HepG2 (cell line): ENCODE measurements at regions not wholly inside any gene's neighbourhood (a gene's known extent, or its start where the extent isn't known, plus 50 kb on each side); places are given as distances from the start of the nearest gene placed in this dataset.

Experiments used
- ATAC-seq: fragments of 200-7000 bp; cut with Tn5 transposase; 3 replicates; pipeline ENCODE4 v1.9.1; 2020; ENCODE audit warnings: mild to moderate bottlenecking, moderate library complexity
- BruUV-seq: library from RNA; stranded (reverse); fragments of 400-500 nt; replicated peaks from 2 replicates; lab custom pipeline; 2021; lab: Mats Ljungman, UMichigan
- CTCF ChIA-PET: fragments of 300-600 bp; formaldehyde crosslinking; extraction: SDS; loops from one replicate; lab custom pipeline; 2021; ENCODE audit warnings: low total read pairs, inconsistent platforms, low intra/inter-chr PET ratio; lab: Yijun Ruan, JAX
- POLR2A ChIA-PET: fragments of 350-600 bp; sonication (Branson Sonifier 250); formaldehyde crosslinking; loops from one replicate; lab custom pipeline; 2020; ENCODE audit warnings: antibody characterized with exemption, inconsistent platforms; lab: Yijun Ruan, JAX
- DNase-seq: peaks from one replicate; pipeline ENCODE4 v3.0.0-alpha.2; 2015; ENCODE audit warnings: low spot score
- FAIRE-seq: peaks from 3 replicates; lab custom pipeline; 2011; peaks lifted over from hg19 to GRCh38; lab: Jason Lieb, UNC
- H2AFZ ChIP-seq: one replicate; pipeline ENCODE4 v1.6.1; 2011; ENCODE audit warnings: low read length, inconsistent platforms
- H3K27ac ChIP-seq: fragments of 300-600 bp; 3 replicates; pipeline ENCODE4 v1.8.0; 2011; ENCODE audit warnings: mixed run types, mild to moderate bottlenecking, mixed read lengths, low read length, inconsistent platforms; ENCODE audit not compliant: insufficient read depth; ENCODE audit errors: extremely low read length
- H3K27me3 ChIP-seq, 2 experiments: fragments of 200-600 bp in 1 of 2; 2 replicates in 1 of 2; 3 replicates in 1 of 2; pipeline versions ENCODE4 v1.6.0 to v1.8.0; 2011; ENCODE audit warnings: low read length in 2 of 2, mild to moderate bottlenecking in 2 of 2, moderate library complexity in 2 of 2, inconsistent platforms in 1 of 2; ENCODE audit not compliant: insufficient read depth in 2 of 2, control insufficient read depth in 1 of 2
- H3K36me3 ChIP-seq, 2 experiments: fragments of 200-600 bp in 1 of 2; replicated peaks in 1 of 2; 2 replicates in 1 of 2; 3 replicates in 1 of 2; pipeline versions ENCODE4 v1.5.1 to v1.8.0; 2011; ENCODE audit warnings: low read length in 2 of 2, inconsistent platforms in 1 of 2; ENCODE audit not compliant: insufficient read depth in 2 of 2, control insufficient read depth in 1 of 2
- H3K4me1 ChIP-seq: 2 replicates; pipeline ENCODE4 v1.5.1; 2012; ENCODE audit warnings: low read length, inconsistent platforms; ENCODE audit not compliant: insufficient read depth
- H3K4me2 ChIP-seq: 2 replicates; pipeline ENCODE4 v1.6.0; 2011; ENCODE audit warnings: low read depth, low read length, inconsistent platforms
- H3K4me3 ChIP-seq, 3 experiments: fragments of 200-600 bp in 1 of 3; sonication (generic), shearing (Covaris generic) in 1 of 3; replicated peaks in 1 of 3; 2 replicates each; pipeline ENCODE4 v1.5.1; 2011 to 2016; ENCODE audit warnings: low read length in 3 of 3, inconsistent platforms in 2 of 3, low read depth in 2 of 3, mild to moderate bottlenecking in 2 of 3, control low read depth in 1 of 3, mixed read lengths in 1 of 3; ENCODE audit not compliant: insufficient read depth in 1 of 3
- H3K79me2 ChIP-seq: one replicate; pipeline ENCODE4 v1.6.1; 2011; ENCODE audit warnings: low read length, inconsistent platforms; ENCODE audit not compliant: insufficient read depth
- H3K9ac ChIP-seq: 2 replicates; pipeline ENCODE4 v1.6.0; 2011; ENCODE audit warnings: mild to moderate bottlenecking, low read depth, low read length, inconsistent platforms; ENCODE audit not compliant: insufficient read depth
- H3K9me3 ChIP-seq: 2 replicates; pipeline ENCODE4 v1.5.1; 2012; ENCODE audit warnings: mild to moderate bottlenecking, low read length
- H4K20me1 ChIP-seq: 2 replicates; pipeline ENCODE4 v1.6.0; 2011; ENCODE audit warnings: inconsistent platforms, mild to moderate bottlenecking, low read length, moderate library complexity; ENCODE audit not compliant: insufficient read depth
- DDIT3 ChIP-seq: sonication (generic); formaldehyde crosslinking; IDR thresholded peaks from 2 replicates; pipeline ENCODE4 v1.4.0; 2020; ENCODE audit warnings: mild to moderate bottlenecking, missing genetic modification reagents
- GABPB1 ChIP-seq: IDR thresholded peaks from 2 replicates; pipeline ENCODE4 v1.6.1; 2016; ENCODE audit warnings: mild to moderate bottlenecking, missing genetic modification reagents, moderate library complexity, missing compliant biosample characterization
- GTF3A ChIP-seq: sonication (generic); formaldehyde crosslinking; conservative IDR thresholded peaks from 2 replicates; pipeline ENCODE4 v1.4.0; 2020; ENCODE audit warnings: mild to moderate bottlenecking, missing genetic modification reagents
- KAT2B ChIP-seq: fragments of 150-350 bp; IDR thresholded peaks from 2 replicates; pipeline ENCODE4 v1.6.1; 2014; ENCODE audit warnings: low read depth, low read length, borderline replicate concordance
- KLF15 ChIP-seq: sonication (generic); formaldehyde crosslinking; IDR thresholded peaks from 2 replicates; pipeline ENCODE4 v1.8.1; 2023; ENCODE audit warnings: borderline replicate concordance, mild to moderate bottlenecking, inconsistent platforms, missing genetic modification reagents, mixed read lengths
- PAWR ChIP-seq: sonication (generic); formaldehyde crosslinking; IDR thresholded peaks from 2 replicates; pipeline ENCODE4 v1.4.0; 2020; ENCODE audit warnings: missing genetic modification reagents, mild to moderate bottlenecking, borderline replicate concordance
- ZBTB4 ChIP-seq: sonication (generic); formaldehyde crosslinking; IDR thresholded peaks from 2 replicates; pipeline ENCODE4 v1.4.0; 2020; ENCODE audit warnings: missing genetic modification reagents, mild to moderate bottlenecking, borderline replicate concordance
- ZBTB7B ChIP-seq: sonication (generic); formaldehyde crosslinking; IDR thresholded peaks from 2 replicates; pipeline ENCODE4 v1.4.0; 2020; ENCODE audit warnings: missing genetic modification reagents
- ZNF34 ChIP-seq: sonication (generic); formaldehyde crosslinking; IDR thresholded peaks from 2 replicates; pipeline ENCODE4 v1.4.0; 2020; ENCODE audit warnings: mild to moderate bottlenecking, missing genetic modification reagents, borderline replicate concordance
- ZNF556 ChIP-seq: sonication (generic); formaldehyde crosslinking; IDR thresholded peaks from 2 replicates; pipeline ENCODE4 v1.4.0; 2020; ENCODE audit warnings: mild to moderate bottlenecking, missing genetic modification reagents, borderline replicate concordance
- ZNF691 ChIP-seq: sonication (generic); formaldehyde crosslinking; IDR thresholded peaks from 2 replicates; pipeline ENCODE4 v1.4.0; 2020; ENCODE audit warnings: missing genetic modification reagents, low read depth, mild to moderate bottlenecking, borderline replicate concordance
- ZNF749 ChIP-seq: sonication (generic); formaldehyde crosslinking; IDR thresholded peaks from 2 replicates; pipeline ENCODE4 v1.8.0; 2022; ENCODE audit warnings: mild to moderate bottlenecking, missing genetic modification reagents, moderate library complexity, borderline replicate concordance
- ZSCAN9 ChIP-seq: IDR thresholded peaks from 2 replicates; pipeline ENCODE4 v1.6.1; 2016; ENCODE audit warnings: borderline replicate concordance
- WGBS: methylation state at CpG from one replicate; pipeline ENCODE4 v1.1.6; 2017; ENCODE audit warnings: low lambda C conversion rate; 5-methylcytosine and 5-hydroxymethylcytosine counted together
- in situ Hi-C: cut with HindIII; loops from 2 replicates; pipeline ENCODE4 v1.10.0; 2017; ENCODE audit warnings: low pct_unique_long_range_greater_than_20kb; ENCODE audit not compliant: extremely low pct_ligation_motif_present
- intact Hi-C: fragments of 100-400 bp; cut with micrococcal nuclease; formaldehyde crosslinking; loops from one replicate; pipeline ENCODE4 v1.10.0; 2022; ENCODE audit not compliant: unreplicated experiment
- TF ChIP-seq, protein P1 (sequence below): sonication (generic); formaldehyde crosslinking; IDR thresholded peaks from 2 replicates; pipeline ENCODE4 v1.8.0; 2022; ENCODE audit warnings: low read depth, missing genetic modification reagents
- TF ChIP-seq, protein P2 (sequence below): sonication (generic); formaldehyde crosslinking; IDR thresholded peaks from 2 replicates; pipeline ENCODE4 v1.5.0; 2020; ENCODE audit warnings: missing genetic modification reagents

DNA sequence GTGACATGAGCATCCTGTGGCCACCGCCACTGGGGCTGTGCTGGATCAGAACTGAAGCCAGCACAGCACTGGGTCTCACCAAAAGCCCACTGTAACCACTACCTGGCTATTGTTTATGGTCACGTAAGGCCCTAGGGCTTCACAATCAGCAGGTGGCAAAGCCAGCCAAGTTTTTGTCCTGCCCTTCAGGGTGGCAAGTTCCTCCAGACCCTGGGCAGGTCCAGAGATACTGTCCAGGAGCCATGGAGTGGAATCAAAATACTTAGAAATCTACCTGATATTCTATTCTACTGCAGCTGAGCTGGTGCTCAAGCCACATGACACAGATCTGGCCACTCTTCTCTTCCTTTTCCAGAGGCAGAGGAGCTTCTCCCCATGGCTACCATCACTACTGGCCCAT, 121.2 kb upstream of the CXXC4 start (continued):
- no peak for TF ChIP-seq ZBTB4 (CRISPR knock-in tag)
- no peak for TF ChIP-seq DDIT3
- no peak for TF ChIP-seq ZNF556 (CRISPR knock-in tag)

DNA sequence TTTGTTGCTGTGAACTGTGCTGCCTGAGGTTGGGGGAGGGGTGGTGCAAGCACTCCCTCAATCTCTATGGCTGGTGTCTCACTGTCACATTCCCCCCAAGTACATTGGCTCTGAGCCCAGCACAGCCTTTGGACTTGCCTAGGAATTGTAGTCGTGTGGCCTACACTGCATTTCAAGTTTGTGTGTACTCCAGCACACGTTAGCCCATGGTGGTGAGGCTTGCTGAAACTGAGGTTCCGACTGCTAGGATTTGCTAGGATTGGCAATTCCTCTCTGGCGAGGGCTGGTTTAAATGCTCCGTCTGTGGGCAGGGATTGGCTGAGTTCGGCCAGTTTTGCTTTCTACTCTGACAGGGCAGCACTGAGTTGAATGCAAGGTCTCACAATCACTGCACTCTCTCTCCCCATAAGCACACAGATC, 121.7 kb upstream of the CXXC4 start:
- H2AFZ ChIP-seq, result no peak overlapping the region
- H3K9me3 ChIP-seq, result peaks cover 11% of the 10 kb centered on the region
- ChIA-PET POLR2A (no interaction called here), CTCF (no interaction called here)
- 19% methylated on average over 4 of the region's 6 CpGs for WGBS
- no peaks in the 10 kb centered on the region for H3K36me3 ChIP-seq
- no peaks in the 10 kb centered on the region for H3K27me3 ChIP-seq
- no peak for ATAC-seq
- no TSS peak for BruUV-seq
- H3K79me2 ChIP-seq, result no peaks in the 10 kb centered on the region
- no peak overlapping the region for H3K4me3 ChIP-seq
- DNase-seq, result no peak
- H3K27ac ChIP-seq, result no peak overlapping the region
- no peak overlapping the region for H3K9ac ChIP-seq
- H3K4me2 ChIP-seq, result no peak overlapping the region
- H3K4me1 ChIP-seq, result no peaks in the 10 kb centered on the region
- intact Hi-C loops (no loop called here), in situ Hi-C loops (no loop called here)
- no peak for FAIRE-seq
- no peaks in the 10 kb centered on the region for H4K20me1 ChIP-seq
- TF ChIP-seq, protein P1, sequence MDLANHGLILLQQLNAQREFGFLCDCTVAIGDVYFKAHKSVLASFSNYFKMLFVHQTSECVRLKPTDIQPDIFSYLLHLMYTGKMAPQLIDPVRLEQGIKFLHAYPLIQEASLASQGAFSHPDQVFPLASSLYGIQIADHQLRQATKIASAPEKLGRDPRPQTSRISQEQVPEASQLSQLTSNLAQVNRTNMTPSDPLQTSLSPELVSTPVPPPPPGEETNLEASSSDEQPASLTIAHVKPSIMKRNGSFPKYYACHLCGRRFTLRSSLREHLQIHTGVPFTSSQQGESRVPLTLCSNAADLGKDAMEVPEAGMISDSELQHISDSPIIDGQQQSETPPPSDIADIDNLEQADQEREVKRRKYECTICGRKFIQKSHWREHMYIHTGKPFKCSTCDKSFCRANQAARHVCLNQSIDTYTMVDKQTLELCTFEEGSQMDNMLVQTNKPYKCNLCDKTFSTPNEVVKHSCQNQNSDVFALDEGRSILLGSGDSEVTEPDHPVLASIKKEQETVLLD (CRISPR knock-in tag), result no peak
- TF ChIP-seq KAT2B (no peak), GABPB1 (CRISPR knock-in tag) (no peak), ZSCAN9 (CRISPR knock-in tag) (no peak), ZNF691 (CRISPR knock-in tag) (no peak), ZBTB7B (no peak), PAWR (CRISPR knock-in tag) (no peak), KLF15 (CRISPR knock-in tag) (no peak), ZNF749 (CRISPR knock-in tag) (no peak), ZNF34 (CRISPR knock-in tag) (no peak), GTF3A (no peak)
- TF ChIP-seq, protein P2, sequence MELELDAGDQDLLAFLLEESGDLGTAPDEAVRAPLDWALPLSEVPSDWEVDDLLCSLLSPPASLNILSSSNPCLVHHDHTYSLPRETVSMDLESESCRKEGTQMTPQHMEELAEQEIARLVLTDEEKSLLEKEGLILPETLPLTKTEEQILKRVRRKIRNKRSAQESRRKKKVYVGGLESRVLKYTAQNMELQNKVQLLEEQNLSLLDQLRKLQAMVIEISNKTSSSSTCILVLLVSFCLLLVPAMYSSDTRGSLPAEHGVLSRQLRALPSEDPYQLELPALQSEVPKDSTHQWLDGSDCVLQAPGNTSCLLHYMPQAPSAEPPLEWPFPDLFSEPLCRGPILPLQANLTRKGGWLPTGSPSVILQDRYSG (CRISPR knock-in tag), result no peak
